GM12872 (cell line): ENCODE measurements at regions not wholly inside any gene's neighbourhood (a gene's known extent, or its start where the extent isn't known, plus 50 kb on each side); places are given as distances from the start of the nearest gene placed in this dataset.

Experiments
- CTCF ChIP-seq: IDR thresholded peaks from 3 replicates; pipeline ENCODE4 v1.5.1; 2011; ENCODE audit warnings: low read depth, mild to moderate bottlenecking, low read length, moderate library complexity; ENCODE audit not compliant: insufficient read depth

GRCh38 chr7:15016766-15017165, 114.2 kb upstream of the DGKB start:
- no peak for TF ChIP-seq CTCF

GRCh38 chr7:15016315-15016667, 113.7 kb upstream of the DGKB start:
- TF ChIP-seq CTCF, result no peak

- peak; percentile 53 for TF ChIP-seq CTCF
These were observed 113.2 kb upstream of the DGKB start for GRCh38 chr7:15015545-15016314.

GRCh38 chr7:15012135-15012534, 109.6 kb upstream of the DGKB start:
- TF ChIP-seq CTCF, result no peak

- TF ChIP-seq CTCF, result no peak
These were observed 108.7 kb upstream of the DGKB start for GRCh38 chr7:15011289-15011688.

- peak; percentile 47; the same call in 2 of the 3 replicates for TF ChIP-seq CTCF
These were observed 105.0 kb upstream of the DGKB start for GRCh38 chr7:15007507-15007906.

- TF ChIP-seq CTCF, result no peak
These were observed 103.1 kb upstream of the DGKB start for GRCh38 chr7:15005672-15006071.

GRCh38 chr7:15000157-15000556, 97.6 kb upstream of the DGKB start:
- no peak for TF ChIP-seq CTCF
